ENCODE measurements at regions not wholly inside any gene's neighbourhood (a gene's known extent, or its start where the extent isn't known, plus 50 kb on each side); places are given as distances from the start of the nearest gene placed in this dataset.
"Not testable (repeated sequence)": the region's sequence is repeated elsewhere in the genome, so short reads cannot be mapped to it uniquely, and the experiment has no call there.

- not testable (repeated sequence) for TF ChIP-seq CTCF (IDR thresholded peaks at IDR 0.05); POLR2A (IDR thresholded peaks at IDR 0.05); POLR2AphosphoS5 (IDR thresholded peaks at IDR 0.05; ENCODE audit: insufficient read depth in 1 of 2, low read depth in 1 of 2)
These were observed 924.5 kb downstream of the DTWD2 start for GRCh38 chr5:118063836-118064235.

All from vagina (tissue), 2 donors.